CD4-positive, alpha-beta memory T cell (primary cell): ENCODE measurements at regions not wholly inside any gene's neighbourhood (a gene's known extent, or its start where the extent isn't known, plus 50 kb on each side); places are given as distances from the start of the nearest gene placed in this dataset.

Experiments used
- CTCF ChIA-PET: fragments of 350-600 bp; sonication (Branson Sonifier 250); formaldehyde crosslinking; loops from one replicate; lab custom pipeline; 2021; ENCODE audit warnings: inconsistent platforms; ENCODE audit not compliant: partially characterized antibody; lab: Charles Lee
- POLR2A ChIA-PET: fragments of 350-600 bp; sonication (Branson Sonifier 250); formaldehyde crosslinking; loops from one replicate; lab custom pipeline; 2021; ENCODE audit not compliant: partially characterized antibody; lab: Charles Lee
- DNase-seq, 5 donors: peaks; one replicate each; pipeline versions ENCODE4 v3.0.0 to v3.0.0-alpha.2; 2020 to 2022; ENCODE audit warnings: mixed read lengths in 1 of 5
- H3K27ac ChIP-seq: one replicate; pipeline ENCODE4 v1.7.0; 2013; ENCODE audit warnings: low read depth, low read length
- H3K27me3 ChIP-seq: 2 replicates; pipeline ENCODE4 v1.7.0; 2013; ENCODE audit warnings: mild to moderate bottlenecking, low read length, moderate library complexity; ENCODE audit not compliant: insufficient read depth
- H3K36me3 ChIP-seq: 2 replicates; pipeline ENCODE4 v1.7.0; 2013; ENCODE audit warnings: mild to moderate bottlenecking, low read length, moderate library complexity; ENCODE audit not compliant: insufficient read depth
- H3K4me1 ChIP-seq: 2 replicates; pipeline ENCODE4 v1.7.0; 2013; ENCODE audit warnings: mild to moderate bottlenecking, low read length, moderate library complexity; ENCODE audit not compliant: insufficient read depth
- H3K4me3 ChIP-seq, 2 donors: one replicate each; pipeline ENCODE4 v1.7.0; 2013; ENCODE audit warnings: low read length in 2 of 2, mild to moderate bottlenecking in 1 of 2
- H3K9me3 ChIP-seq, 2 donors: one replicate each; pipeline ENCODE4 v1.7.0; 2013; ENCODE audit warnings: low read length in 2 of 2, control low read depth in 1 of 2; ENCODE audit not compliant: control insufficient read depth in 1 of 2
- H3K27ac Mint-ChIP-seq, 7 donors: one replicate each; pipeline ENCODE4 v1.8.0; 2020 to 2021; ENCODE audit warnings: mixed read lengths in 7 of 7, mild to moderate bottlenecking in 6 of 7, inconsistent platforms in 3 of 7, moderate library complexity in 3 of 7
- H3K27me3 Mint-ChIP-seq, 2 donors: one replicate each; pipeline ENCODE4 v1.8.0; 2020 to 2021; ENCODE audit warnings: mixed read lengths in 2 of 2
- H3K36me3 Mint-ChIP-seq, 2 donors: one replicate each; pipeline ENCODE4 v1.8.0; 2020 to 2021; ENCODE audit warnings: mixed read lengths in 2 of 2, inconsistent platforms in 1 of 2, mild to moderate bottlenecking in 1 of 2
- H3K4me1 Mint-ChIP-seq, 4 donors: one replicate each; pipeline ENCODE4 v1.8.0; 2020 to 2021; ENCODE audit warnings: mixed read lengths in 4 of 4, mild to moderate bottlenecking in 1 of 4
- H3K4me3 Mint-ChIP-seq, 8 donors: one replicate each; pipeline ENCODE4 v1.8.0; 2020 to 2021; ENCODE audit warnings: mixed read lengths in 8 of 8, mild to moderate bottlenecking in 7 of 8, moderate library complexity in 6 of 8, inconsistent platforms in 3 of 8
- H3K9me3 Mint-ChIP-seq, 8 donors: one replicate each; pipeline ENCODE4 v1.8.0; 2020 to 2021; ENCODE audit warnings: mixed read lengths in 8 of 8, mild to moderate bottlenecking in 5 of 8, inconsistent platforms in 3 of 8, moderate library complexity in 1 of 8
- intact Hi-C: fragments of 100-400 bp; cut with micrococcal nuclease; formaldehyde crosslinking; loops from one replicate; pipeline ENCODE4 v1.15.1; 2023

DNA sequence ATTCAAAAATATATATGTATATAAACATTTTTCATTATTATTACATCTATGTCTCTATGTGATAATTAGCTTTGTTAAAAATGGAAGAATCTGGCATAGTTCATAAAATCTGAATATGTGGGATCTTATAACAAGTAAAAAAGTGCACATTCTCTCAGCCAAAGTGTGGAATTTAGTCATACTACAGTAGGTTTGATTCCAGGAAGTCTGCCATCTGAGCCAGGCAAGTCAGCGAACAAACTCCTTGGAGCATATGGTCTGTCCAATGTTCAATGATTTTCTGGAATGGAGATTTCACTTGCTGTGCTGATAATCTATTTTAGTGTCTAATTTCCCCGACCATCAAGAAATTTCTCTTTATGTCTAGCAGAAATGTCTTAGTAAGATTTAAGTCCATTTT lies 1033.2 kb upstream of the NXPH2 start:
- Mint-ChIP-seq H3K4me1 (no peaks in the 10 kb centered on the region), H3K36me3 (no peaks in the 10 kb centered on the region), H3K9me3 (peaks cover 0 to 14% (median 11%) of the 10 kb centered on the region in 8 donors), H3K4me3 (no peak overlapping the region), H3K27ac (no peak overlapping the region), H3K27me3 (no peaks in the 10 kb centered on the region)
- CTCF ChIA-PET: interaction anchor here (0.6 kb wide), 1 partner anchor 37 kb away, joined by 4 read pairs; no protein-coding TSS in a partner anchor
- H3K4me3 ChIP-seq: no peak overlapping the region
- POLR2A ChIA-PET: no interaction called here
- H3K27me3 ChIP-seq: no peaks in the 10 kb centered on the region
- intact Hi-C loops: no loop called here
- no peak overlapping the region for H3K27ac ChIP-seq
- no peaks in the 10 kb centered on the region for H3K4me1 ChIP-seq
- no peak for DNase-seq
- H3K36me3 ChIP-seq: no peaks in the 10 kb centered on the region
- no peaks in the 10 kb centered on the region for H3K9me3 ChIP-seq

DNA sequence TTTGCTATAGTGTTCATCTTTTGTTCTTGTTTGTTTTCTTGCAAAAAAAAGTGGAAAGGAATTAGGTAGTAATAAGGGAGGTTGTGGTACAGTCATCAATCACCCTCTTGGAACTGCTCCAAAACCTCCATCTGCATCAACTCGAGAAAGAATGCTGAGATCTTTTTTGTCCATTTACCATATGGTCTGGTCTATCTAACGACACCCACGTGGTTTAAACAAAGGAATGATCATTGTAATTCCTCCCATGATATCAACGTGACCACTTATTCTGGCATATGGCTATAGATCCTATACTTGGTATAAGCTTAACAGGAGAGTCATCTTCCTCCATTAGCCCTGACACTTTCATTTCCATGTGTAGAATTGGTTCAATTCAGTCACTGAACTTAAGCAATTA lies 1025.3 kb upstream of the NXPH2 start:
- H3K27ac Mint-ChIP-seq: no peak overlapping the region
- no peak overlapping the region for H3K4me3 Mint-ChIP-seq
- no peak for DNase-seq
- no peaks in the 10 kb centered on the region for H3K4me1 Mint-ChIP-seq
- no peaks in the 10 kb centered on the region for H3K27me3 Mint-ChIP-seq
- no peaks in the 10 kb centered on the region for H3K36me3 ChIP-seq
- H3K27me3 ChIP-seq: no peaks in the 10 kb centered on the region
- no peaks in the 10 kb centered on the region for H3K36me3 Mint-ChIP-seq
- ChIA-PET POLR2A (no interaction called here), CTCF (no interaction called here)
- H3K4me1 ChIP-seq: no peaks in the 10 kb centered on the region
- no peaks in the 10 kb centered on the region for H3K9me3 ChIP-seq
- H3K27ac ChIP-seq: no peak overlapping the region
- peaks cover 0 to 15% (median 8%) of the 10 kb centered on the region in 8 donors for H3K9me3 Mint-ChIP-seq
- H3K4me3 ChIP-seq: no peak overlapping the region
- intact Hi-C loops: no loop called here

GRCh38 chr2:139798391-139798790 lies 1018.2 kb upstream of the NXPH2 start:
- no peaks in the 10 kb centered on the region for H3K36me3 ChIP-seq
- H3K4me1 Mint-ChIP-seq: no peaks in the 10 kb centered on the region
- no peak overlapping the region for H3K4me3 Mint-ChIP-seq
- H3K27me3 ChIP-seq: no peaks in the 10 kb centered on the region
- H3K4me1 ChIP-seq: no peaks in the 10 kb centered on the region
- H3K4me3 ChIP-seq: no peak overlapping the region
- CTCF ChIA-PET: no interaction called here
- no peak overlapping the region for H3K27ac Mint-ChIP-seq
- H3K9me3 Mint-ChIP-seq: peaks cover 0 to 12% (median 7%) of the 10 kb centered on the region in 8 donors
- DNase-seq: no peak
- intact Hi-C loops: no loop called here
- no peak overlapping the region for H3K27ac ChIP-seq
- no peaks in the 10 kb centered on the region for H3K9me3 ChIP-seq
- POLR2A ChIA-PET: no interaction called here
- no peaks in the 10 kb centered on the region for H3K36me3 Mint-ChIP-seq
- no peaks in the 10 kb centered on the region for H3K27me3 Mint-ChIP-seq

DNA sequence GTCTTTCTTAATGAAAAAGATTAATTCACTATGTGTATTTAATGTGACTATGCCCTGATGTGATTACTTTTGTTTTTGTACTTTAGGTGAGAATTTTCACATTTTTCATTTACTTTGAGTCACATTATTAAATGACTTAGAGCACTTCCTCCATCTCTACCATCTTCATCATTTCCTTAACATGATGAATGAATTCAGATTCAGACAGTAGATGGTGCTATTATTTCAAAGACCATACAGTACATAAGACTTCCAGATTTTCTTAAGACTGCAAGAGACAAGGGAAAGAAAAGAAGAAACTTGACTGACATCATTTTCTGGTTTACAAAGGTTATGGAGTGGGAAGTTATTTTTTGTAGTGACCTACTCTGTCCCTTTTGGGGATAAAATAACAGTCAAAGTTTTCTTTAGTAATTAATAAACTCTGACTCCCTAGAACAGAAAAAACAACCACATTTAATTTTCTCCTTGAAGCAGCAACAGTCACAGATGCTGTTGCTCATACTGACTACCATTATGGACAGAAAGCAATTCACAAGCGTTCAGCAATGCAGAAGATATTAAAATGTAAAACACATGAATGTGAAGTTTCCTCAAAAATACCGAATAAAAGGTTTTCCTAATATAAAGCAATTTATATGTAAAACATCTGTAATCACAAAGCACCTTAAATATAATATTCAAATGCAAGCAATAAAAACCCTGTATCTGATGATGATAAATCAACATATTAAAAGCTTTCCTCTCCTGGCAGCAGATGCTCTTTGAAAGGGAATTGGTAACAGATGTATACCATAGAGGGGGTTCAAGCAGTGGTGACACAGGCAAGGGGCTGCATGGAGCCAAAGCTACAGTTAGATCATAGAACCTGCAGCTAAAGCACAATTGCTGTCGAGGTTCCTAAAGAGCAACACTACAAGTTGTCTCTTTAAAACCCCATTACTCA lies 1010.9 kb upstream of the NXPH2 start:
- H3K4me3 ChIP-seq: no peak overlapping the region
- peaks cover 2 to 11% (median 9%) of the 10 kb centered on the region in 8 donors for H3K9me3 Mint-ChIP-seq
- H3K27ac Mint-ChIP-seq: no peak overlapping the region
- no peak overlapping the region for H3K4me3 Mint-ChIP-seq
- H3K9me3 ChIP-seq: no peaks in the 10 kb centered on the region
- H3K27me3 ChIP-seq: no peaks in the 10 kb centered on the region
- CTCF ChIA-PET: no interaction called here
- intact Hi-C loops: no loop called here
- H3K27me3 Mint-ChIP-seq: no peaks in the 10 kb centered on the region
- no peak for DNase-seq
- no peaks in the 10 kb centered on the region for H3K4me1 Mint-ChIP-seq
- H3K36me3 ChIP-seq: no peaks in the 10 kb centered on the region
- POLR2A ChIA-PET: no interaction called here
- H3K4me1 ChIP-seq: no peaks in the 10 kb centered on the region
- no peak overlapping the region for H3K27ac ChIP-seq
- H3K36me3 Mint-ChIP-seq: no peaks in the 10 kb centered on the region

- no peaks in the 10 kb centered on the region for H3K4me1 ChIP-seq
- H3K36me3 Mint-ChIP-seq: no peaks in the 10 kb centered on the region
- POLR2A ChIA-PET: no interaction called here
- CTCF ChIA-PET: no interaction called here
- no peaks in the 10 kb centered on the region for H3K9me3 ChIP-seq
- H3K4me3 Mint-ChIP-seq: no peak overlapping the region
- peaks cover 2 to 11% (median 9%) of the 10 kb centered on the region in 8 donors for H3K9me3 Mint-ChIP-seq
- no peak overlapping the region for H3K27ac ChIP-seq
- intact Hi-C loops: no loop called here
- no peaks in the 10 kb centered on the region for H3K4me1 Mint-ChIP-seq
- H3K27me3 Mint-ChIP-seq: no peaks in the 10 kb centered on the region
- H3K36me3 ChIP-seq: no peaks in the 10 kb centered on the region
- no peak overlapping the region for H3K4me3 ChIP-seq
- H3K27me3 ChIP-seq: no peaks in the 10 kb centered on the region
- H3K27ac Mint-ChIP-seq: no peak overlapping the region
- no peak for DNase-seq
Observed at GRCh38 chr2:139790136-139790535, 1009.9 kb upstream of the NXPH2 start.

GRCh38 chr2:139778732-139779131 lies 998.5 kb upstream of the NXPH2 start:
- Mint-ChIP-seq H3K36me3 (no peaks in the 10 kb centered on the region), H3K9me3 (peaks cover under 1 to 10% (median 6%) of the 10 kb centered on the region in 8 donors), H3K4me3 (no peak overlapping the region), H3K27me3 (no peaks in the 10 kb centered on the region), H3K4me1 (no peaks in the 10 kb centered on the region), H3K27ac (no peak overlapping the region)
- no peak for DNase-seq
- Histone ChIP-seq H3K4me3 (no peak overlapping the region), H3K36me3 (no peaks in the 10 kb centered on the region), H3K27ac (no peak overlapping the region), H3K9me3 (peaks cover 0 to 3% of the 10 kb centered on the region in 2 donors), H3K4me1 (no peaks in the 10 kb centered on the region), H3K27me3 (no peaks in the 10 kb centered on the region)
- ChIA-PET CTCF (no interaction called here), POLR2A (no interaction called here)
- intact Hi-C loops: no loop called here

- Mint-ChIP-seq H3K9me3 (peaks cover 2 to 16% (median 10%) of the 10 kb centered on the region in 8 donors), H3K36me3 (no peaks in the 10 kb centered on the region), H3K27me3 (no peaks in the 10 kb centered on the region), H3K4me3 (no peak overlapping the region), H3K27ac (no peak overlapping the region), H3K4me1 (no peaks in the 10 kb centered on the region)
- ChIA-PET POLR2A (no interaction called here), CTCF (no interaction called here)
- Histone ChIP-seq H3K27ac (no peak overlapping the region), H3K4me3 (no peak overlapping the region), H3K9me3 (peaks cover 0 to 1% of the 10 kb centered on the region in 2 donors), H3K36me3 (no peaks in the 10 kb centered on the region), H3K27me3 (no peaks in the 10 kb centered on the region), H3K4me1 (no peaks in the 10 kb centered on the region)
- intact Hi-C loops: no loop called here
- DNase-seq: no peak
Observed at GRCh38 chr2:139773720-139774277, 993.6 kb upstream of the NXPH2 start.
